Smooth muscle cell of the brain vasculature (primary cell): ENCODE measurements at regions not wholly inside any gene's neighbourhood (a gene's known extent, or its start where the extent isn't known, plus 50 kb on each side); places are given as distances from the start of the nearest gene placed in this dataset.

ENCODE experiments used
- DNase-seq: peaks from one replicate; pipeline ENCODE4 v3.0.0-alpha.2; 2012; ENCODE audit warnings: low read depth, low spot score

DNA sequence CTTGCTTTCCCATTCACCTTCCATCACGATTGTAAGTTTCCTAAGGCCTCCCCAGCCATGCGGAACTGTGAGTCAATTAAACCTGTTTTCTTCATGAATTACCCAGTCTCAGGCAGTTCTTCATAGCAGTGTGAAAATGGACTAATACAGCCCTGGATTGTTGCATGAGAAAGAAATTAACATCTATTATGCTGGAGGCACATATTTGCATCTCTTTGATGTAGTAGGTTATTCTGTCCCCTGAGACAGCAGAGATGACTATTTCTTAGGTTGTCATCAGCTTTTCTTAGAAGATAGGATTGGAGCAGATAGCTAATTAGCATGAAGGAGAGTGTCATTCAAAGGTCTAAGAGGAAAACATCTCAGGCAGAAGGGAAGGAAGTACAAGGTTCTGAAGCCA lies 166.2 kb downstream of the OMA1 start:
- DNase-seq, result no peak

DNA sequence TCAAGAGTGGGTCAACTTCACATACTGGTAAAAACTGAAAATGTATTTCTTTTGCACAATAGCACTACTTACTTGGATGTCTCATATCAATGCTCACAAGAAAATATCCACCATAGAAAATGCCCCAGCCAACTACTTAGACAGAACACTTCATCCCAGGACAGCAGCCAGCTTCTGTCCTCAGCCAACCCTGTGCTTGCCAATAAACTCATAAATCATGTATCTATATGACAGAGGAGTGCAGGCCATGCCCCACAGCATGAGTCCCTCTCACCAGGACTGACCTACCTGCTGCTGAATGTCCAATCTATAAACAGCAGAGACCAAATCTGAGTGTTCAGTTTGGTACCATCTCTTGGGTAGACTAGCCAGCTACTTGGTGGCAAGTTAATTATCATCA lies 179.3 kb downstream of the OMA1 start:
- no peak for DNase-seq

DNA sequence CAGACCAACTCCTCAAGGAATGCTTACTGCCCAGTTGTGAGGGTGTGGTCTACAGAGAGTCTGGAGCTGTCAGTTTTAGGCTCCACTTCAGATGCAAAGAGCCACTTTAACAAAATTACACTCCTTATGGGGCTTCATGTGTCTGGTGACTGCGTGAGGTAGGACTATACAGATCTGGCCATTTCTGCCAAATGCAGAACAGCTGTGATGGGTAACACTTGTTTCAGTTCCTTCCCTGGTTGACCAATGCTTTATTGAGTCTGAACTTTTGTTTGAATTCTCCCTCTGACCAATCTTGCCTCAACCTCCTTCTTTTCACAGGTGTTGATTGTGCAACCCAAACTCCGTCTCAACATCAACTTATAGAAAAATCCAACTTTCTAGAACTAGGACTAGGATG lies 181.2 kb downstream of the OMA1 start:
- DNase-seq, result no peak

DNA sequence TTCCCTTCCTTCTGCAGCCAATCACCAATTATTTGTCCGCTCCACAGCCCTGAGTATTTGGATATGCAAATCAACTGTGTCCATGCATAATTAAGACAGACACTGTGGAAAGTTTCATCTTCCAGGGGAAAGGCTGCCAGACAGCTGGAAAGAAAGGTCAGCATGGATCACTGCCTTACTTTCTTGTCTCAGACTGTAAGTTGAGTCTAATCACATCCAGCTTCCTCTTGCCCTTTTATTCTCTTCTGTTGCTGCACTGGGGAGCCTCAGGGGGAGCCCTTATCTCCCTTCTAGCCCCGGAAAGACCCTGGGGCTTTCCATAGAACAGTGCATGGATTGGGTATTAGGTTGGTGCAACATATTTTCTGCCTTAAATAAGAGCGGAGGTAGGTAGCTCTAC lies 182.9 kb downstream of the OMA1 start:
- DNase-seq, result no peak

DNA sequence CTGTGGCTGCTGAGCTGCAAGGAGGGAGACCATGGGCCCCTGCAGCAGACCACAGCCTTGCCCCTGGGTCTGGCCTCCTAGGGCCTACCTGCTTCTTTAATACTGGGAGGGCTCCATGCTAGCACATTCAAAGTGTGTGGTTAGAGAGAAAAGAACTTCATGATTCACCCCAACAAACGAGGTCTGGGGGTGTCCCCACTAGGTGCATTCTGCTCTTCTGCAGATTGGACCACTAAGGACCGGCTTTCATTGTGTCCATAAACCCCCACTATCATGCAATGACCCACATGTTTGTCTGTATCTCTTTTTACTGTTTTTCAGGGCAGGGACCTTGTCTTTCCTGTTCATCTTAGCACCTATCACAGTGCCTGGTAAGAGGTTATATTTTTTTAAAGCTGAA lies 185.4 kb downstream of the OMA1 start:
- no peak for DNase-seq

DNA sequence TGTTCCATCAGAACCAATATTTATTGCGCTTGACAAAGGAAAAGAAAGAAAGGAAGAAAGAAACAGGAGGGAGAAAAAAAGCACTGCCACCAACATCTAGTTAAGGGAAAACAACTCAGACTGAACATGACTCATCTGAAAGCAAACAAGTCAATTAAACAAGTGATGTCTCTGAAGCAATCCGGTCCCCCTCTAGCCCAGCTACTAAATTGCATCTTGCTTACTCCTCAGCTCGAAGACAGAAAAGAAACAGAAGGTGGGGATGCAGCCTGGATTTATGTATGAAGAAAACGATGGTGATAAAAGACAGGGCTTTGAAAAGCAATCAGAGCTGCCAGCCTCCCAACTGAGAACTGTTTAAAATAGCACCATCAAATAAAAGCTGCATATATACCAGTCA lies 188.2 kb downstream of the OMA1 start:
- DNase-seq, result peak; percentile 1

DNA sequence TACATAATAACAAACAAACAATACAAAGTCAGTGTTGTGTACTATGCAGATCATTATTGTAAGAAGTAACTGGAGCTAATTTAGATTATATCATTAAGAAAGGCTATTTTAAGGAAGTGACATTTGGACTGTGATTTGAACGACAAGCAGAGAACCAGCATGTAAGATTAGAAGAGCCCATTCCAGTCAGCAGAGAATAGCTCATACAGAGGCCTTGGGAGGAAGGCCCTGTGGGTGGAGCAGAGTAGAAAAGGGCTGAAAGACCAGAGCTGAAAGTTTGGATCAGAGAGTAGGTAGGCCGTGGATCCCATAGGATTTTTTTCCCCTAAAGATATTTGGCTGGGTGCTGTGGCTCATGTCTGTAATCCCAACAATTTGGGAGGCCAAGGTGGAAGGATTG lies 190.1 kb downstream of the OMA1 start:
- DNase-seq, result no peak

DNA sequence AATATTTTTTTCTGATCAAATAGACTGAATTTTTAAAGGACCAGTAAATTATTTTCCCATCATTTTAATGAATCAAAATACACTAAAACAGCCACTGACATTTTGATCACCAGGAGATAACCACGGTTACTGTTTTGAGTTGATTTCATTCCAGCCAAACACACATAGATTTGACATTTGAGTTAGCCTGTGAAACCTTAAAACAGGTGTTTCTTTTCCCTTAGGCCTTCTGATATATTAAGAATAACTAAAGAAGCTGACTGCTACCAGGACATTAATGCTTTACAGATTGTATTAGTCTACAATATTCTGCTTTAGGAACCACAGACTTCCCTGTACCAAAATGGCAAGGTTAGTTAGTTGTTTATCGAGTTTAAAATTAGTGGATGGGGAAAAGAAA lies 193.4 kb downstream of the OMA1 start:
- DNase-seq, result no peak

DNA sequence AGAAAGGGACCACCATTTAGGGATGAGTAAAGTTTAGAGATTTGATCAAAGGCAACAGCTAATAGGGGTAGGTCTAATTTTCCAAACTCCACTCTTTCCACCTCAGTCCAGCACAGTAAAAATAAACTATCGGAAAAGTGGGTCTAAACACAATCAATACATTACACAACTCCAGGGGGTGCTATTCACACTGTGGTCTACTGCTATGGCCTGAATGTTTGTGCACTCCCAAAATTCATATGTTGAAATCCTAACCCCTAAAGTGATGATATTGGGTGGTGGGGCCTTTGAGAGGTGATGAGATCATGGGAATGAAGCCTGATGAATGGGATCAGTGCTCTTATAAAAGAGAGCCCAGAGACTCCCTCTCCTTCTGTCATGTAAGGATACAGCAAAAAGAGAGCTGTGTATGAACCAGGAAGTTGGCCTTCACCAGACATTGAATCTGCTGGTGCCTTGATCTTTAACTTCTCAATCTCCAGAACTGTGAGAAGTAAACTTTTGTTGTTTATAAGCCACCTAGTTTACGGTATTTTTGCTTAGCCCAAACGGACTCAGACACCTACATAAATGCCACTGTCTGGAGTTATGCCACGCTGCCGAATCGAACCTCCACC lies 193.9 kb downstream of the OMA1 start:
- DNase-seq, result no peak

DNA sequence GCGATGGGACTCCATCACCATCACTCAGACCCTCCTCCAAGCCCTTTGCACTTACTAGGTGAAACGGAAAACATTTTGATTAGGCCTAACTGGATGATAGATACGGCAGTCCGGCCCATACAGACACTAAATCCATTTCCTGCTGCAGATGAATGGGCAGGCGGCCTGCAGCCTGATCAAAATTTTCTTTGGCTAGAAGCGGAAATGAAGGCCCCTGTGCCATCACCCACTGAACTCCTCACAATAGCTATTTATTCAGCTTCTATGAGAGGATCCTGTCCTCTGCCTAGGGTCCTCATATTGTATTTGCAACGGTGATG lies 200.5 kb downstream of the OMA1 start:
- no peak for DNase-seq

DNA sequence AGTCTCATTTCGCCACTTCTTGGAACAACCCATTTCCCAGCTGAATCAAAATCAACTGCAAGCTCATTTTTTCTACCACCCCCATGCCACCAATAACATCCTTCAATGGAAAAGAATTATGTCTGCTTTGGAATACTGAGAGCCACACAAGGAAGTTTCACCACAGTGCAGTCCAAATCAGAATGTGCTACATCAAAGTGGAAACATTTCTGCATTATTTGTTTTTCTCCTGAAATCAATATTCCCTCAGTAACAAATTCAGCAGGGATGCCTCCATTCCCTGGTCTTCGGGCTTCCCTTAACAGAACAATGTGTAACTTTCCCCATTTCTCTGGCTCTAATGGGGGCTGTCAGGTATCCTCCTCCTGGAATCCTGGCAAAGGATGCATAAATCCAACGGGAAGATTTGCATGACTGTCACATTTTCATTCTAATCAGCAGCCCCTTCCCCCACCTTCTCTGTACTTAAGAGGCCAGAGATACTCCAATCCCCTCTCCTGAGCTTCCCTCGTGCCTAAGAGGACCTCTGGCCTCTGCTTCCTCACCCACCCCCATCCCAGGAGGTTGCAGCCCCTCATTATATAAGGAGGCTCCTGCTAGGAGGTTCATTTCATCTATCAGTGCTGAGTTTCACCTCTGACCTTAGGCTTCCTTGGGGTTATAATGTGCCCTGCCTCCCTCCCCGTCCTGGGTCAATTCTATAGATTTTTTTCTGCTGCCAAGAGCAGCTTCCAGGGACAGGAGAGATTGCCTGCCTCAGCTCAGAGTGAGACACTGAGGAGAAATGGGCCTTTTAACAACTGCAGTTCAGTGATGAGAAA lies 201.1 kb downstream of the OMA1 start:
- no peak for DNase-seq

DNA sequence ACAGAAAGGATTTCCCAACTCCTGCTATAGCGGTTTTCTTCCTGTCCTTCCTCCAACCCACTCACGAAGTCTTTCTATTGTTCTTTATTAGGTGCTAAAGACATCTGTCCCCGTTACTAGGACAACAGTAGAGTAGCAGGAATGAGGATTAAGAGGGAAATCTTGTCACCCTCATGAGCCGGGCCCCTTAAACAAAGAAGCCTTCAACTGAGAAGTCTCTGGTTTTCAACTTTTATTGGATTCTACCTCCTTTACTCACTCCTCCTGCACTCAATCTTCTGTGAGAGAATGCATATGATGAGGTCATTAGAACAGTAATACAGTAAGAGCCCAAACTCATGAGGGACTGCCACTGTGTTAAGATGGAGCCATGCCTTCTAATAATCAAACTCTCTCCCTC lies 206.3 kb downstream of the OMA1 start:
- DNase-seq, result no peak

DNA sequence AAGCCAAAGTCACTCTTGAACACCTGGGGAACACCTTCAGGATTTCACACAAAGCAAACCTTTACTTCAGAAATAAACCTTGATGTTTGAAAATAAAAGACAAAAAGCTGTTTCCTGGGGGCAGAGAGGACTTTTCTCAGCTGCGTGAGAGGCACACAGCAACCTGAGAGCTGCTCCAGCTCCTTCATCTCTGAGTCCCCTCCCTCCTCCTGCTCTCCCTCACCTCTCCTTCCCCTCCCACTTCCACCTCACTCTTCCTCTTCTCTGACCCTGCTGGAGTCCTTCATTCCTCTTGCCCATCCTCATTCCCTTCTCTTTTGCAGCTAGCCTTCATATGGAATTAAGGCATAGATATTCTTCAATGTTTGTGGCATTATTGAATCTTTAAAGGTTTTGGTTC lies 208.4 kb downstream of the OMA1 start:
- DNase-seq, result no peak

DNA sequence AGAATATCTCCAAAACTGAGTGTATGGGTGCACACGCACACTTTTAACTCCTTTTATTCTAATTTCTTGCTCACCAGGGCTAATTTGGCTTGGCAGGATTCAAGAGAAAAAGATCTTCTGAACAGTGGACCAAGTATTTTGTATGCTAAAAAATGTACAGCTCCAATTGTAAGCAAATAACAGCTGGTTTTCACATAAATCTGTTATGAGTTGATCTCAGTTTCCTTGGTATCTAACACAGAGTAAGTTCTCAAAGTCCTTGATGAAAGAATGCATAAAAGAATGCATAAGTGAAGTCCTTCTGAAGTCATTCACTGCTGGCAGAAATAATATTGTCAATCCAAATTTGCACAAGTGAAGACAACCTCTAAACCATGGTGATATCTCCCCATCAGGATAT lies 213.0 kb downstream of the OMA1 start:
- no peak for DNase-seq

DNA sequence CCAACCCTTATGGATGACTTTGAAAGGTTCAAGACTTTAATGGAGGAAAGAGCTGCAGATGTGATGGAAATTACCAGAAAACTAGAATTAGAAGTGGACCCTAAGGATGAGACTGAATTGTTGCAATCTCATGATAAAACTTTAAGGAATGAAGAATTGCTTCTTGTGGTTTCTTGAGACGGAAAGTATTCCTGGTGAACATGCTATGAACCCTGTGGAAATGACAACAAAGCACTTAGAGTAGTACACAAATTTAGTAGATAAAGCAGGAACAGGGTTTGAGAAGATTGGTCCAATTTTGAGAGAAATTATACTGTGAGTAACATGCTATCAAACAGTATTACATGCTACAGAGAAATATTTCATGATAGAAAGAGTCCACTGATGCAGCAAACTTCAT lies 215.4 kb downstream of the OMA1 start:
- DNase-seq, result no peak

DNA sequence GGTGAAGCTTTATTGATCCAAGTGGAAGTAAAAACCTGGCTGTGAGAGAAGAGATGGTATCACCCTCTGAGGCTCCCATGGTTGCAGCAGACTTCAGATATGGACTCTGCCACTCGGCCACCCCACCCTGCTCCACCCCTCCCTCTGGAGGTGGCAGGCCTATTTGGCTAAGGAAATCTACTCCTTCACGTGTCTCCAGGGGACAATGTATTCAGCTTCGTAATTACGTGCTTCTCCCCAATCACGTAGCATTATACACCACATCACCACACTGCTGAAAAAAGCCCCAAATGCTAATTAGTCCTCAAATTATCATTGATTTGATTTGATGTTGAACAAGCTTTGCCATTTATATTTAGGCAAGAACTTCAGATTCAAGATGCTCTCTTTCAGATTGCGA lies 220.7 kb downstream of the OMA1 start:
- no peak for DNase-seq

DNA sequence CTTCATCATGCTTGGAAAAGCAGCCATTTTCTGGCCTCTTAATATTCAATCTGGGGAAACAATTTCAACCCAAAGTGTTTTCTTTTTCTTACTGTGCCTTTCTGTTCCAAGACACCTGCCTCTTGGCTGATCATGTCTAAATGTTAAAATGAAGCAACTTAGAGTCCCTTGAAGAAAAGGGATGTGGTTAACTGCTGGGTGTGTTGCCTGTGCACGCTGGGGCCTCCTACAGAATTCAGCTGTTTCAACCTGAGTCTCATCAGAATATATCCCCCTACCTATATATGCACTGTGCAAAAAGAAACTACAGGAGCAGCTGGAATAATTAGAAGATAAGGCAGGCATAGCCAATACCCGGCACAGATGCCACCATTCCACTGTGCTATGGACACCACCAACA lies 222.0 kb downstream of the OMA1 start:
- no peak for DNase-seq

DNA sequence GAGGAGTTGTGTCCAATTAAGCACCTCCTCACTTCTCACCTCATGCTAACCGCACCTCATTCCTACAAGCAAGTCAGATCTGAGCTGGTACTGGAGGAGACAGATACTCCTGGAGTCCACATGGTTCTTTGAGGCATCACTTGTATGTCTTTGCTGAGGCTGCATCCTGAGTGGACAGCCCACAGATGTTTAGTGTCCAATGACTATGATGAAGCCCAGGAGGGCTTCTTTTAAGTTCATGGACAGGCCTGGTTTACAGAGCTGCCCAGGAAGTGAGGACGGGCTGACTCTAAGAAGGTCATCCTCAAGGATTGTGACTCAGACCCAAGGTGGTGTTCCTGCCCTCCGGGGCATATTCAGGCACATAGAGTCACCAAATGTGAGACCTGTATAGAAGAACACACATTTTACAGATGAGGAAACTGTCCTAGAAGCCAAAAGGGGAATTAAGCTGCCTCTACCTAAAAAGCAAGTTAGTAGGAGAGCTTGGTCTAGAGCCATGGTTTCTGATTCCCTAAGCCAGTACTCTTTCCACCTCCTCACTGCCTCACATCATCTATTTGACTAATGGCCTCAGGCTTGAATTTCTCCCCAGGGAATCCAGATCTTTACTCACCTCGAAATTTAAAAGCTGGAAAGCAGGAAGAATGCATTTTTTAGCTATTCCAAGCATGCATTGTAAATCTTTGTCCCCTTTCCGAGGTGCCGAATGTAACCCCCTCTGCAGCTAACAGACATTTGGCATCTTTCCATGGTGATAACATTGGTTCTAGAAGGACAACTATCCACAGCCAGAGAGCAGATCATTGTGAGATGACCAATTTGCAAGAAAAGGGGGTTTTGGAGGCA lies 228.1 kb downstream of the OMA1 start:
- DNase-seq, result no peak

DNA sequence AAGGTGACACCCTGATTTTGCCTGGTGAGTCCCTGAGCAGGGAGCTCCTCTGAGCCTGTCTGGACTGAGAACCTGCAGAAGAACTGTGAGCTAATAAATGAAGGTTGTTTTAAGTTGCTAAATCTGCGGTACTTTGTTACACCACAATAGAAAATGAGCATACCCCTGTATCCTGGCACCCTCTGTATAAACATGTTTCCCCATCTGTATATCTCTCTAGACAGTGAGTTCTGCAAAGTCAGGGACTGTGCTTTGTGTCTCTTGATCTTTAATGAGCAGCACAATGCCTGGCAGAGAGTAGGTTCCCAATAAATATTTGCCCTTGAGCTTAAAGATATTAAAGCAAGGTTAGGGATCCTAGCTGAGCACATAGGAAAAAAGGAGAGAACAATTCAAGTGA lies 228.8 kb downstream of the OMA1 start:
- DNase-seq, result no peak

DNA sequence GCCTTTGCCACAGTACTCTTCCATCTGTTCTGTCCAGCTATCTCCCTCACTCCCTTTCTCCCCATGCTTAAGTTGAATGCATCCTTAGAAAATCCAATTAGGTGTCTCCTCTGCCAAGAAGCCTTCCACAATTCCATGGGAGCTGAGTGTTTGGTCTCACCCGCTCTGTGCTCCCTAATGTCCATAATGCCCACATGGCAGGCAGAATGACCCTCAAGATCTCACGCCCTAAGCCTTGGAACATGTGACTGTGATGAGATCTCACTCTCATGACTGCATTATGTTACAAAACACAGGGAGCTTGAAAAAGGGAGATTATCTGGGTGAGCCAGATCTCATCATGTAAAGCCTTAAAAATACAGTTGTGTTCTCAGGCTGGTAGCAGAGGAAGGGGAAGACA lies 229.4 kb downstream of the OMA1 start:
- DNase-seq, result no peak

DNA sequence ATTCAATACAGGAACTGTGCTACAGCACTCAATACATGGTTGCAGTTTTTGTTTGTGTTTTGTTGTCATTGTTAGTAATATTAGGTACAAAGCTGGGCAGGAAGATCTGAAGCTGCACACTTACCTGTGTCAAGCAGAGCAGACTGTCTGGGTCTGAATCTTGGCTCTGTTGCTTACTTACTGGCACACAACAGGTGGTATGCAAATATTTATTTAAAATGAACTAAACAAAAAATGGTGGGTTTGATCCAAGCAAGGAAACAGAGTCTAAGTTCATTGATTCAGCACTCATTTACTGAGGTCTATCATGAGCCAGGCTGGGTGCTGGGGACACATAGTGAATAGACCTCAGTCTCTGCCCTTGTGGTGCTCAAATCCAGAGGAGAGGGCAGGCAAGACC lies 230.4 kb downstream of the OMA1 start:
- no peak for DNase-seq

DNA sequence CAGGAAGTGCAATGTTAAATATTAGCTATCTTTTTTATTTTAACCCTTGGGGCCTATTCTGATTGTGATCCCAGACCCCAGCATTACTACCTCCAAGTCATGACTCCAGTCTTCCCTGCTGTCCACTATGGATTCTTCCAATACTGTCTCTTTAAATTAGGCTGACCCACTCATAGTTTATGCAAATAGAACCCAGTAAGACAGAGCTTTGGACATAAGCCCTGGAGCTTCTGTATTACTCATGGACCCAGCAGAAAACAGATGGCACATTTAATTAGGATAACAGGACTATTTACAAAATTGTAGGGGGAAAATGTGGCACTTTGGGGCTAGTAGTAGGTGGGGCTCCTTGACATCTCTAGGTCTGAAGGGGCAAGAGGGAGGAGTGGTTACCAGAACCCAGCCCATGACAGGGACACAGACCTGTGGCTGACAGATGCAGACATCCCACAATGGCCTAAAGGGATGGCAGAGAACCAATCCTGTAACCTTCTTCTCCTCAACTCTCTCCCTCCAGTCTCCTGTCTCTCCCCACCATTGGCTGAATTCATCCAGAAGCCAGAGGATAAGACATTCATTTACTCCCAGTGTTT lies 233.5 kb downstream of the OMA1 start:
- DNase-seq, result no peak

DNA sequence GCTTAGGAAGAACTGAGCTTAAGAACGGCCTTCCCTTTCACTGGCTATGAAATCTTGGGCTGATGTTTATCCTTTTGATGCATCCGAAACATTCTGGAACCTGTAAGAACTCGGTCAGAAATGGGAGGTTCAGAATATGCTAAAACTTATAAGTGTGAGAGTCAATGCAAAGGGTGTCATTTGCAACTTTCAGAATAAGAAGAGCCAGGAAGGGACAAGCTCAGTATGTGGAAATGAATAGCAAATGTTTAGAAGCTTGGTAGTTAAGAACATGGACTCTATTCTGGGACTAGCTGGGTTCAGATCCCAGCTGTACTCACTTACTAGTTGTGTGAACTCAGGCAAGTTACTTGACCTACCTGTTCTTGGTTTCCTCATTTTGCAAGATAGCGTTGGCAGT lies 234.1 kb downstream of the OMA1 start:
- DNase-seq, result no peak
